ENCODE measurements at regions not wholly inside any gene's neighbourhood (a gene's known extent, or its start where the extent isn't known, plus 50 kb on each side); places are given as distances from the start of the nearest gene placed in this dataset.

DNA sequence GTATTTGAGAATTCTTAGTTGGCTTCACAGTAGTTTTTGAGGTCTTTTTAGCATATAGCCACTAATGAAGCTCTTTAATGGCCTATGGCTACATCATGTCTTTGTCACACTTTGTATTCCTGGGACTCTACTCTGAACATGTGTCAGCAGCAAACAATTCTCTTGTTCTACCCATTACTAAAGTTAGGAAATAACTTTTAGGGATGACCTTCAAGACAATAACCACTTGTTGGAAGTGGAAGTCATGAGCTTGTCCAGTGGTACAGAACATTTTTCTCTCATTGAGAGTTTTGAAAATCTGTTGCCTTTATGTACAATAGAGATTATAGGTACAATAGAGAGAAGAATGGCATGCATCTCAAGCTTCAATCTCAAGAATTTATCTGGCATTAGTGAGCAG is 571.6 kb upstream of the JAG1 start:
- H3K4me3 ChIP-seq (ENCODE audit: low read length) = no peak overlapping the region
- H3K36me3 ChIP-seq (ENCODE audit: insufficient read depth, low read length) = no peaks in the 10 kb centered on the region
- H2AFZ ChIP-seq (ENCODE audit: low read length) = no peak overlapping the region
- H3K9me3 ChIP-seq (ENCODE audit: low read length) = no peaks in the 10 kb centered on the region
- H3K4me2 ChIP-seq (ENCODE audit: low read depth, low read length, poor library complexity, severe bottlenecking) = no peak overlapping the region
- no peaks in the 10 kb centered on the region for H4K20me1 ChIP-seq (ENCODE audit: insufficient read depth, low read depth, low read length)
- DNase-seq = no peak
- no peak overlapping the region for H3K9ac ChIP-seq (ENCODE audit: low read length)
- no peaks in the 10 kb centered on the region for H3K9me2 ChIP-seq (replicated peaks; ENCODE audit: insufficient read depth, low read length)
- no peaks in the 10 kb centered on the region for H3K27me3 ChIP-seq (ENCODE audit: low read length)
- H3K27ac ChIP-seq (ENCODE audit: low read length) = no peak overlapping the region
- no peaks in the 10 kb centered on the region for H3K4me1 ChIP-seq (ENCODE audit: low read length)
- no peaks in the 10 kb centered on the region for H3K79me2 ChIP-seq (ENCODE audit: low read length)

GRCh38 chr20:11246251-11246775 is 572.5 kb upstream of the JAG1 start:
- no peaks in the 10 kb centered on the region for H3K79me2 ChIP-seq (ENCODE audit: low read length)
- no peaks in the 10 kb centered on the region for H3K9me3 ChIP-seq (ENCODE audit: low read length)
- no peak overlapping the region for H3K9ac ChIP-seq (ENCODE audit: low read length)
- H3K4me2 ChIP-seq (ENCODE audit: low read depth, low read length, poor library complexity, severe bottlenecking) = no peak overlapping the region
- no peaks in the 10 kb centered on the region for H3K27me3 ChIP-seq (ENCODE audit: low read length)
- H2AFZ ChIP-seq (ENCODE audit: low read length) = no peak overlapping the region
- H3K4me1 ChIP-seq (ENCODE audit: low read length) = no peaks in the 10 kb centered on the region
- H3K36me3 ChIP-seq (ENCODE audit: insufficient read depth, low read length) = no peaks in the 10 kb centered on the region
- H3K9me2 ChIP-seq (replicated peaks; ENCODE audit: insufficient read depth, low read length) = no peaks in the 10 kb centered on the region
- no peak overlapping the region for H3K4me3 ChIP-seq (ENCODE audit: low read length)
- no peak overlapping the region for H3K27ac ChIP-seq (ENCODE audit: low read length)
- DNase-seq = no peak
- H4K20me1 ChIP-seq (ENCODE audit: insufficient read depth, low read depth, low read length) = no peaks in the 10 kb centered on the region

GRCh38 chr20:11247046-11248010 is 573.5 kb upstream of the JAG1 start:
- no peak overlapping the region for H3K9ac ChIP-seq (ENCODE audit: low read length)
- no peak overlapping the region for H3K27ac ChIP-seq (ENCODE audit: low read length)
- no peak overlapping the region for H3K4me2 ChIP-seq (ENCODE audit: low read depth, low read length, poor library complexity, severe bottlenecking)
- no peaks in the 10 kb centered on the region for H3K9me3 ChIP-seq (ENCODE audit: low read length)
- no peaks in the 10 kb centered on the region for H3K27me3 ChIP-seq (ENCODE audit: low read length)
- H3K79me2 ChIP-seq (ENCODE audit: low read length) = no peaks in the 10 kb centered on the region
- DNase-seq = no peak
- H3K4me3 ChIP-seq (ENCODE audit: low read length) = no peak overlapping the region
- H3K36me3 ChIP-seq (ENCODE audit: insufficient read depth, low read length) = no peaks in the 10 kb centered on the region
- H3K4me1 ChIP-seq (ENCODE audit: low read length) = no peaks in the 10 kb centered on the region
- H3K9me2 ChIP-seq (replicated peaks; ENCODE audit: insufficient read depth, low read length) = no peaks in the 10 kb centered on the region
- H2AFZ ChIP-seq (ENCODE audit: low read length) = no peak overlapping the region
- no peaks in the 10 kb centered on the region for H4K20me1 ChIP-seq (ENCODE audit: insufficient read depth, low read depth, low read length)

DNA sequence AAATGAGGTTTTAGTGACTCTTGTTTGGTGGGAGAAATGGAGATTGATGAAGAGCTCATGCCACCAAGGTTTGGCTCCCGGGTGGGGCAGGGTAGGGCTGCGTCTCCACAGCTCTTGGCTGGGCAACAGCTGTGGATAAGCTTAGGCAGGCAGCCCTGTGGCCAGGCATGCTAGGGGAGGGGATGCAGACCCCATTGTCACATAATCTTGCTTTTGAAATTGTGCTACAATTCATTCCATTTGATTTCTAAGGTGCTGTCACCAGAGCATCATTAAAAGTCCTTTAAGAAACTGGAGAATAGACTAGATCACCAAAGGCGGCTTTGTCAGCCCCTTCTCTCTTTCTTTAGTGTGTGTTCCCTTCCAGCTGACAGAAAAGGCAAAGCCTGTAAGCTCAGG is 574.2 kb upstream of the JAG1 start:
- H3K27me3 ChIP-seq (ENCODE audit: low read length) = no peaks in the 10 kb centered on the region
- H3K27ac ChIP-seq (ENCODE audit: low read length) = no peak overlapping the region
- no peaks in the 10 kb centered on the region for H4K20me1 ChIP-seq (ENCODE audit: insufficient read depth, low read depth, low read length)
- no peaks in the 10 kb centered on the region for H3K36me3 ChIP-seq (ENCODE audit: insufficient read depth, low read length)
- no peaks in the 10 kb centered on the region for H3K4me1 ChIP-seq (ENCODE audit: low read length)
- H3K9me3 ChIP-seq (ENCODE audit: low read length) = no peaks in the 10 kb centered on the region
- no peak overlapping the region for H3K4me3 ChIP-seq (ENCODE audit: low read length)
- no peak for DNase-seq
- H3K9me2 ChIP-seq (replicated peaks; ENCODE audit: insufficient read depth, low read length) = no peaks in the 10 kb centered on the region
- H3K9ac ChIP-seq (ENCODE audit: low read length) = no peak overlapping the region
- no peaks in the 10 kb centered on the region for H3K79me2 ChIP-seq (ENCODE audit: low read length)
- no peak overlapping the region for H3K4me2 ChIP-seq (ENCODE audit: low read depth, low read length, poor library complexity, severe bottlenecking)
- H2AFZ ChIP-seq (ENCODE audit: low read length) = no peak overlapping the region

GRCh38 chr20:11248687-11249638 is 575.2 kb upstream of the JAG1 start:
- Histone ChIP-seq H3K9me3 (ENCODE audit: low read length) (no peaks in the 10 kb centered on the region), H3K4me2 (ENCODE audit: low read depth, low read length, poor library complexity, severe bottlenecking) (no peak overlapping the region), H3K4me3 (ENCODE audit: low read length) (no peak overlapping the region)

GRCh38 chr20:11249683-11250082 is 575.9 kb upstream of the JAG1 start:
- no peaks in the 10 kb centered on the region for H3K9me2 ChIP-seq (replicated peaks; ENCODE audit: insufficient read depth, low read length)
- no peaks in the 10 kb centered on the region for H3K79me2 ChIP-seq (ENCODE audit: low read length)
- no peaks in the 10 kb centered on the region for H4K20me1 ChIP-seq (ENCODE audit: insufficient read depth, low read depth, low read length)
- no peak for DNase-seq
- H3K27me3 ChIP-seq (ENCODE audit: low read length) = no peaks in the 10 kb centered on the region
- H3K36me3 ChIP-seq (ENCODE audit: insufficient read depth, low read length) = no peaks in the 10 kb centered on the region
- H3K9me3 ChIP-seq (ENCODE audit: low read length) = no peaks in the 10 kb centered on the region
- no peak overlapping the region for H3K27ac ChIP-seq (ENCODE audit: low read length)
- no peak overlapping the region for H3K9ac ChIP-seq (ENCODE audit: low read length)
- H2AFZ ChIP-seq (ENCODE audit: low read length) = no peak overlapping the region
- no peaks in the 10 kb centered on the region for H3K4me1 ChIP-seq (ENCODE audit: low read length)
- H3K4me3 ChIP-seq (ENCODE audit: low read length) = no peak overlapping the region
- H3K4me2 ChIP-seq (ENCODE audit: low read depth, low read length, poor library complexity, severe bottlenecking) = no peak overlapping the region

More at GRCh38 chr20:11248687-11249638, 575.2 kb upstream of the JAG1 start:
- DNase-seq = no peak
- Histone ChIP-seq H3K36me3 (ENCODE audit: insufficient read depth, low read length) (no peaks in the 10 kb centered on the region), H3K9me2 (replicated peaks; ENCODE audit: insufficient read depth, low read length) (no peaks in the 10 kb centered on the region), H3K4me1 (ENCODE audit: low read length) (no peaks in the 10 kb centered on the region), H4K20me1 (ENCODE audit: insufficient read depth, low read depth, low read length) (no peaks in the 10 kb centered on the region), H2AFZ (ENCODE audit: low read length) (no peak overlapping the region), H3K9ac (ENCODE audit: low read length) (no peak overlapping the region), H3K27me3 (ENCODE audit: low read length) (no peaks in the 10 kb centered on the region), H3K79me2 (ENCODE audit: low read length) (no peaks in the 10 kb centered on the region), H3K27ac (ENCODE audit: low read length) (no peak overlapping the region)

GRCh38 chr20:11252447-11252846 is 578.6 kb upstream of the JAG1 start:
- Histone ChIP-seq H3K9me2 (replicated peaks; ENCODE audit: insufficient read depth, low read length) (no peaks in the 10 kb centered on the region; the same call in 1 of the 2 replicates), H3K27ac (ENCODE audit: low read length) (no peak overlapping the region), H4K20me1 (ENCODE audit: insufficient read depth, low read depth, low read length) (no peaks in the 10 kb centered on the region)

GRCh38 chr20:11255455-11255854 is 581.7 kb upstream of the JAG1 start:
- no peak overlapping the region for H3K4me3 ChIP-seq (ENCODE audit: low read length)
- no peaks in the 10 kb centered on the region for H3K4me1 ChIP-seq (ENCODE audit: low read length)
- no peak overlapping the region for H3K27ac ChIP-seq (ENCODE audit: low read length)
- H3K9ac ChIP-seq (ENCODE audit: low read length) = no peak overlapping the region
- no peaks in the 10 kb centered on the region for H3K27me3 ChIP-seq (ENCODE audit: low read length)
- no peaks in the 10 kb centered on the region; the same call in 1 of the 2 replicates for H3K9me2 ChIP-seq (replicated peaks; ENCODE audit: insufficient read depth, low read length)
- no peaks in the 10 kb centered on the region for H4K20me1 ChIP-seq (ENCODE audit: insufficient read depth, low read depth, low read length)
- no peaks in the 10 kb centered on the region for H3K36me3 ChIP-seq (ENCODE audit: insufficient read depth, low read length)
- peaks cover 4% of the 10 kb centered on the region; the same call in 1 of the 2 replicates for H3K9me3 ChIP-seq (ENCODE audit: low read length)
- H2AFZ ChIP-seq (ENCODE audit: low read length) = no peak overlapping the region
- H3K79me2 ChIP-seq (ENCODE audit: low read length) = no peaks in the 10 kb centered on the region
- H3K4me2 ChIP-seq (ENCODE audit: low read depth, low read length, poor library complexity, severe bottlenecking) = no peak overlapping the region
- no peak for DNase-seq

More at GRCh38 chr20:11252447-11252846, 578.6 kb upstream of the JAG1 start:
- Histone ChIP-seq H3K9ac (ENCODE audit: low read length) (no peak overlapping the region), H3K36me3 (ENCODE audit: insufficient read depth, low read length) (no peaks in the 10 kb centered on the region), H3K4me3 (ENCODE audit: low read length) (no peak overlapping the region), H3K4me2 (ENCODE audit: low read depth, low read length, poor library complexity, severe bottlenecking) (no peak overlapping the region), H3K9me3 (ENCODE audit: low read length) (peaks cover 4% of the 10 kb centered on the region; the same call in 1 of the 2 replicates), H3K4me1 (ENCODE audit: low read length) (no peaks in the 10 kb centered on the region), H2AFZ (ENCODE audit: low read length) (no peak overlapping the region), H3K27me3 (ENCODE audit: low read length) (no peaks in the 10 kb centered on the region), H3K79me2 (ENCODE audit: low read length) (no peaks in the 10 kb centered on the region)
- no peak for DNase-seq
